GM19023 (cell line): ENCODE measurements at regions not wholly inside any gene's neighbourhood (a gene's known extent, or its start where the extent isn't known, plus 50 kb on each side); places are given as distances from the start of the nearest gene placed in this dataset.
A peak's percentile ranks its signal among the peaks of the same experiment; 100 is the strongest.

Experiments used
- ATAC-seq: cut with Tn5 transposase; IDR thresholded peaks from one replicate; pipeline ENCODE4 v1.9.1; 2021; ENCODE audit warnings: mild to moderate bottlenecking, moderate library complexity; ENCODE audit not compliant: unreplicated experiment

DNA sequence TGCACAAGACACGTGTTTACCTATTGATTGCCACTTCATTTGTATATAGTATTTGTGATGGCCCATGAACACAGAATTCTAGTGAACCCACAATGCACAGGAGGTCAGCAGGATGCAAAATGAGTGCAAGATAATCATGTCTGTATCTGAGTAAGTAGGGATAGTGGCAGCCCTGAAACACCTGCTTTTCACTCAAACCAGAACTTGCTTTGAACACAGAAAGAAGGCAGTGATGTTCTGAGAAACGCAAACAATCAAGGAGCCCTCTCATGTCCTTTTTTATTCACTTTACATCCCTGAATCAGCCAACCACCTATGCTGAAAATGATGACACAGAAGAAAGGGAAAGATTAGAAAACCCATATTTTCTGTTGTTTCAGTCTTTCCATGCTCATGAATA, 170.4 kb upstream of the AVPR1A start:
- ATAC-seq: no peak

- ATAC-seq: no peak
These were observed 169.1 kb upstream of the AVPR1A start for GRCh38 chr12:63319936-63320633.

- no peak for ATAC-seq
These were observed 168.4 kb upstream of the AVPR1A start for GRCh38 chr12:63319386-63319785.

GRCh38 chr12:63318933-63319332, 167.9 kb upstream of the AVPR1A start:
- ATAC-seq: no peak

GRCh38 chr12:63318313-63318712, 167.3 kb upstream of the AVPR1A start:
- no peak for ATAC-seq

DNA sequence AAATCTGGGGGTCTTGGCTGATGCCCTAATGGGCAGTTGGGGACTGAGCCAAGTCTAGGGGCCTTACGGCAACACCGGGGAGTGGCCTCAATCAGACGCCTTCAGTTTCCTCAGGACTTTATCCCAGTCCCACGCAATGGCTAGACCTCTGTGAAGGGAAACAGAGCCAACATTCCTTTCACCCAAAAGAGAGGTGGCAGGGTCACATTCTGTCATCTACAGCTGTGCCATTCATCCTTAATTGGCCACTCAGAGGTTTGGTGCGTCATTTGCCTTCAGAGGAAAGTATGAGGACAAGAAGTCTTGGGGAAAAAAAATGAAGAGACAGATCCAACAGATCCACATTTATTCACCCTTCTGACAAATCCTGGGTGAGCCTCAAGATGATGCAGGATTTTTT, 166.9 kb upstream of the AVPR1A start:
- no peak for ATAC-seq

DNA sequence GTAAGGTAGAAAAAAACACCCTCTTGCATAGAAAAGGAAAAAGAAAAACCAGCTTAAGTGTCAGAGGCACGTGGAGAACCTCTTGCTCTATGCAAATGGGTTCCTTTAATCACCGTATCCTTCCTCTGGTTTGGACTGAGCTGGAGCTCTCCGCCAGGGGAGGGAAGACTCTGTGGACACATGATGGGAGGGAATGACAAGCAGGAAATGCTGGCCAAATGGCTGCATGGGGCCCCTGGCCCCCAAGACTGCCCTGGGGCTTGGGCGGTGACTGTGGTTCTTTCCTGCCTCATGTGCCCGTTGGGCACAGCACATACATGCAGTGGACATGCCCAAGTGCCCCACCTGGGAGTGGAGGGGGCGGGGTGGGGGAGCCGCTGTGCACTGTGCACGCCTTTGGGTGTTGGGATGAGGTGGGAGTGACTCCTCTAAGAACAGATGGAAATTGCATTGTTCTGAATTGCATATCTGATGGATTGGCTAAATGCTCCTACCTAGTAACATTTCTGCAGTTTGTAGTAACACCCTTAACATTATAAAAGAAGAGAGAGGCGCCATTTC, 166.4 kb upstream of the AVPR1A start:
- no peak for ATAC-seq

DNA sequence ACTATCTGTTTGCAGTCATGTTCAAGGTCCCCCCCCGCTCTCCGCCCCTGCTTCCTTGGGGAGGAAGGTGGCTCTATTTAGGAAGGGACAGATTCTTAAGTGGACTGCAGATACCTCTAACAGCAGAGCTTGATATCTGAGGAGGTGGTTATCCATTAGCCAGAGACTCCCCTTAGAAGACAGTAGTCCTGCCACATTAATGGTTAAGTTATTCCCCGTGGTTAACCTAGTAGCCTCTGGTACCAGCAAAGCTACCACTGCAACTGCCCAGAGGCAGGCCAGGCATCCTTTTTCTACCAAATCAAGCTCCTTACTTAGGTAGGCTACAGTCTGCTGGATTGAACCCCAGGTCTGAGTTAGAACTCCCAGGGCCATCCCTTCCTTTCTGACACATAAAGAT, 162.1 kb upstream of the AVPR1A start:
- peak; percentile 56 for ATAC-seq

GRCh38 chr12:63308671-63309070, 157.7 kb upstream of the AVPR1A start:
- ATAC-seq: no peak

DNA sequence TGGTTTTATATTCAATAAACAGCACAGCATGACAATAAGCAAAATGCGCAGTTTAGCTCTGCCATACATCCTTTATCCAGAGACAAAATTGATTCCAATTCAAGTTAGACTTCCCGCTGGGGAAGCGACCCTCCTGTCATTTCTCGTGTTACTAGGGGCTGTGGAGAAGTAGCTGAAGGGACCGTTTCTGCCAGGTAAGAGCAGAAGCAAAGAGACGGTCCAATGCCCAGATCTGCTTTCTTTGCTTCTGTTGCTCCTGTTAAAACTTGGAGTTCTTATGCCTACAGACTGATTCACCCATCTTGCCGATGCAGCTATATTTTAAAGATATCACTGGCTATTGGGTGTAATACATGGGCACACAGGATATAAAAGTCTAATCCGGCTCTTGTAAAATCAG, 156.8 kb upstream of the AVPR1A start:
- ATAC-seq: no peak

- no peak for ATAC-seq
These were observed 155.2 kb upstream of the AVPR1A start for GRCh38 chr12:63305901-63306875.

DNA sequence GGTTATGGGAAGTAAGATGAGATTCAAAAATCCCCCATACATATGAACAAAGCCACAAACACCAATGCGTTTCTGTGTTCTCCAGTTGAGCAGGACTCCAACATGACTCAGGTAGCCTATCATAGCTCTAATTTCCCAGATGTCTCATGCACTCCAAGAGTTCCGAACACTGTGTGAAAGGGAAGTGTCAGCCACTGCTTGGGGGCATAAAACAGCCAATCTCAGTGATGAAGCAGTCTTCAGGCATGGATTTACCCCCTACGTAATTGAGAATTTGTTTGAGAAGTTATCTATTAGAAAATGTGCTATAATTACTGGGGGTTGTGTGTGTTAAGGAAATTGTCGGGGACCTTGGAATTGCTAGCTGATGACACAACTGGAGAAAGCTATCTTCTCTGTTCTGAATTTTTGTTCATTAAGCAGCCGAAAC, 153.9 kb upstream of the AVPR1A start:
- no peak for ATAC-seq

GRCh38 chr12:63302941-63303536, 152.0 kb upstream of the AVPR1A start:
- peak; percentile 19 for ATAC-seq

GRCh38 chr12:63302269-63302940, 151.4 kb upstream of the AVPR1A start:
- peak; percentile 69 for ATAC-seq

GRCh38 chr12:63301311-63301710, 150.3 kb upstream of the AVPR1A start:
- no peak for ATAC-seq

- no peak for ATAC-seq
These were observed 147.5 kb upstream of the AVPR1A start for GRCh38 chr12:63298386-63298930.

DNA sequence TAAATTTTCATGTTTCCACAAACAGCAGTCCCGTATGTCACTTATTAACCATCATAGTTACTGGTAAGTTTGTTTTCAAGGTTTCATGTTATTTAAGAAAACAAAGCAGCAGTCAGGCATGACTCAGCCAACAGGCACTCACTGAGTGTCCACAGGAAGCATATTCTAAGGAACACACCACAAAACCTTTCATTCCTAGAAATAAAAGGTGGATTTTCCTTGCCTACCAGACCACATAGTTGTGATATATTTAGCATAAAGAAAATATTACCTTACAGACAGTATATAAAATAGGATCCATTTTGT, 143.3 kb upstream of the AVPR1A start:
- peak; percentile 76 for ATAC-seq

DNA sequence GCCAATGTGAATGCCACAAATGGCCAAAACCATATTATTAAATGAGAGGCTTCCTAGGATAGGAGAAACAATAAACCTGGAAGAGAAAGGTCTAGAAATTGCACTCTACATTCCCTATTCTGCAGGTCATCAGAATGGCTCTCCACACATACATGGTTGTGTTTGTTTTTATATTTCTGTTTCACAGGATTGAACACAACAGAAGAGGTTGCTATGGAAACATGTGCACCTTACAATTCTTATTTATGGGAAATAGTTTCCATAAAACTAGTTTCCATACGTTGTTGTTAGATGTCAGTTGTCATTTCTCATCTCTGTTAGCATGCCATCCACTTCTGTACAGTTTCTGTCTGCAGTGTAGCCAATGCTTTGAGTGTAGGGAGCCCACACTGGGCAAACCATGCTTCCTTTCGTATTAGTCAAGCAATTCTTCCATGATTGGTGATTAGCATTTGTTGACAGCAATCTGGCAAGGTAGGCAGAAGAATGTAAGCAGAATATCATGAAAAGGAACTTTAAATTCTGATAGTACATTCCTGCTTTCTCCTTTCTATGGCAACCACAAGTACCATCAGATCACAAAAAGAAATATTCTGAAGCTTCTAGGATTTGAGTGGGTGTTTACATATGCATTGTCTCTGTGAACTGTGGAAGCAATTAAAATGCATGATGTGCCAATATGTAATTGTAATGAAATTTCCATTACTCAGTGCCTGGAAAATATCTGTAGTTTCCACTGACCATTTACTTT, 141.6 kb upstream of the AVPR1A start:
- ATAC-seq: no peak

- ATAC-seq: peak; percentile 89
These were observed 125.8 kb upstream of the AVPR1A start for GRCh38 chr12:63276537-63277365.
